ENCODE measurements at regions not wholly inside any gene's neighbourhood (a gene's known extent, or its start where the extent isn't known, plus 50 kb on each side); places are given as distances from the start of the nearest gene placed in this dataset.

- TF ChIP-seq CTCF (IDR thresholded peaks at IDR 0.05; ENCODE audit: borderline replicate concordance, extremely low read depth, low read length, poor library complexity, severe bottlenecking) (no peak), EZH2 (IDR thresholded peaks at IDR 0.05; ENCODE audit: borderline replicate concordance, low read depth, low read length, severe bottlenecking) (no peak)
These were observed 173.0 kb downstream of the HERPUD2 start for GRCh38 chr7:35521941-35522340.

Data from DND-41 (cell line).